ENCODE measurements at regions not wholly inside any gene's neighbourhood (a gene's known extent, or its start where the extent isn't known, plus 50 kb on each side); places are given as distances from the start of the nearest gene placed in this dataset.

DNA sequence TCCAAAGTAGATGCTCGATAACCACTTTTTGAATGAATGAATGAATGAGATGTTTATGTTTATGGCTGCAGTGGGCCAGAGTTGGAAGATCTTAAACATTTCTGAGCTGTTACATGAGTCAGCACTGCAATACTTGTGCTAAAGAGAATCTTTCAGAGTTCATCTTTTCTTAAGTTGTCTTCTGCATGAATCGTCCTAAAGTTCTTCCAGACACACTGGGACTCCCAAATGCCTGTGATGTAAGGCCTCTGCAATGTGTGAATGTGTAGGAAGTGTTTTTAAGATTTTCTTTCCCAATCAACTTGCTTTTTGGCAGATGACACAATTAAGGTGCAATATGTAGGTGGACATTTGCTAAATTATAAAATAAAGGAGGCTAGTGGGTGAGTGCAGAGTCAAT is 50.3 kb upstream of the TRIM9 start:
- DNase-seq (ENCODE audit: low spot score), result no peak
- in situ Hi-C loops (cut with HindIII; ENCODE audit: low sequenced_read_pairs), result no loop called here

DNA sequence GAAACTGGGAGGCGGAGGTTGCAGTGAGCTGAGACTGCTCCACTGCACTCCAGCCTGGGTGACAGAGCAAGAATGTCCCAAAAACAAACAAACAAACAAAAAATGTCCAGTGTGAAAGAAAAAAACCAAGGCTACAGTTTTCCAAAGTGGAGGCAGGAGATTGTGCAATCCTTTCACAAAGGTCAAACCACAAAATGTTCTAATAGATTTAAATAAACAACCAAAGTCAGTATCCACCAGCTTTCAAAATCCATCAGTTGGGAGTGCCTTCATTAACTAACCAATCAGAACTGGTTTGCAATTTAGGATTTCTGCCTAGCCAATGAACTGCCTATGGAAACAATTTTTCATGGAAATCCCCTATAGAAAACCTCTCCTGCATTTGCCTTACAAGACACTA is 52.3 kb upstream of the TRIM9 start:
- no peak for DNase-seq (ENCODE audit: low spot score)
- in situ Hi-C loops (cut with HindIII; ENCODE audit: low sequenced_read_pairs), result no loop called here

- in situ Hi-C loops (cut with HindIII; ENCODE audit: low sequenced_read_pairs), result no loop called here
- DNase-seq (ENCODE audit: low spot score), result no peak
Observed at GRCh38 chr14:51155326-51155725, 60.4 kb upstream of the TRIM9 start.

DNA sequence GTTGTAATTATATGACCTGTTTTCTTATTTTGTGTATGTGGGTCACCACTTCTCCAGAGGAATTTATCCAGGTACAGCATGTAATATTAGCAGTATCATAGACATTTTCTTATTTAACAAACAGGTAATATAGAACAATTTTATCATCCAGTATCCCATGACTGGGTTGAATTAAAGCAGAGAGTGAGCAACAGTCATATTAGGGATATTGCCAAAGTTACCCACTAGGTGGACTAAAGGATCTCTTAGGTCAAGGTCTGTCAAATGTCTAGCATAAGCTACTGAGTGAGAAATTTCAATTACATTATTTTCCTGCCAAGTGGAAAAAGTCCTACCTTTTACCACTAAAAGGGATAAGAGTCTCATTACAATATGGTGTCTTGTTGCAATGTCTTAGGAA is 62.1 kb upstream of the TRIM9 start:
- no peak for DNase-seq (ENCODE audit: low spot score)
- in situ Hi-C loops (cut with HindIII; ENCODE audit: low sequenced_read_pairs), result no loop called here

- in situ Hi-C loops (cut with HindIII; ENCODE audit: low sequenced_read_pairs), result no loop called here
- DNase-seq (ENCODE audit: low spot score), result no peak
Observed at GRCh38 chr14:51160871-51161270, 66.0 kb upstream of the TRIM9 start.

DNA sequence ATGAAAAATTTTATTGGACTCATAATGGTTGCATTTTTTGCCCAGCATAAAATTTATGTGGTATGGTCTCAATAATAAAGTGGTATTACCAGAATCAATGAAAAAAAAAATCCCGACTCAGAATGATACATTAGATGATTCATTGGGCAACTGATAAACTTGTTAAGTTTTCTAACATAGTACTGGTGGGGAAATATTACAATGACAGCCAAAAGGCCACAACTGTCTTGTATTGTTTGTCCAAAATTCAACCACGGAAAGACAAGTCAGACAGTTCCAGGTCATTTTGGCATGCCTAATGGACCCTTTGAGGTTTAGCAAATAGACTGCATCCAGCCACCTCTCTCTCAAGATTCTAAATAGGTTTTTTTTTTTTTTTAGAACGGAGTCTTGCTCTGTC is 70.5 kb upstream of the TRIM9 start:
- in situ Hi-C loops (cut with HindIII; ENCODE audit: low sequenced_read_pairs), result no loop called here
- no peak for DNase-seq (ENCODE audit: low spot score)

DNA sequence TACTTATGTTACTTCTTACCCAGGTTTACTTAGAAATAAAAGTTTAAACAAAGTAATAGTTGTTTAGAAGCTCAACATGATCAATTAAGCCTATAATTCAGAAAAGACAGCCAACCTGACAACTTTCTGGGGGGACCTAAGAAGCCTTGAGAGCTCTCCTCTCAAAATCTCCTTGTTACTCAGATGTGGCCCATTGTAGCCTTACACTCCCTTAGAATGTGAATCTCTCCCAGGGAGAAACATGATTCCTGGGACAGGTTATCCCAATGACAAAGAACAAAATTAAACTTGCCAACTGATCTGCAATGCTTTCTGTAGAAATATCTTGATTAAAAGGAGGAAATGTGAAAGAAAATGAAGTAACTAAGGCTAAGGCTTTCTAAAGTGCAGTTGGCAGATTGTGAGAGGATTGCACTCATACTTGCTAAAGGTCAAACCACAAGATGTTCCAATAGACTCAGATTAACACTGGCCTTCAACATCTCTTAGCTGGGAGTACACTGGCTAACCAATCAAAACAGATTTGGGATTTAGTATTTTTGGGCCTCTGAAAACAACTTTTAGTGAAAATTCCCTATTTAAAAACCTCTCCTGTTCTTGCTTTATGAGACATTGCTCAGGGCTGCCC is 72.3 kb upstream of the TMX1 start:
- in situ Hi-C loops (cut with HindIII; ENCODE audit: low sequenced_read_pairs), result no loop called here

GRCh38 chr14:51168215-51168613 is 71.8 kb upstream of the TMX1 start:
- no peak for DNase-seq (ENCODE audit: low spot score)
- in situ Hi-C loops (cut with HindIII; ENCODE audit: low sequenced_read_pairs), result no loop called here

More for the DNA sequence above, 72.3 kb upstream of the TMX1 start:
- DNase-seq (ENCODE audit: low spot score), result no peak

- DNase-seq (ENCODE audit: low spot score), result no peak
- in situ Hi-C loops (cut with HindIII; ENCODE audit: low sequenced_read_pairs), result no loop called here
Observed at GRCh38 chr14:51173863-51174262, 66.2 kb upstream of the TMX1 start.

- in situ Hi-C loops (cut with HindIII; ENCODE audit: low sequenced_read_pairs), result no loop called here
- DNase-seq (ENCODE audit: low spot score), result no peak
Observed at GRCh38 chr14:51176839-51177238, 63.2 kb upstream of the TMX1 start.

DNA sequence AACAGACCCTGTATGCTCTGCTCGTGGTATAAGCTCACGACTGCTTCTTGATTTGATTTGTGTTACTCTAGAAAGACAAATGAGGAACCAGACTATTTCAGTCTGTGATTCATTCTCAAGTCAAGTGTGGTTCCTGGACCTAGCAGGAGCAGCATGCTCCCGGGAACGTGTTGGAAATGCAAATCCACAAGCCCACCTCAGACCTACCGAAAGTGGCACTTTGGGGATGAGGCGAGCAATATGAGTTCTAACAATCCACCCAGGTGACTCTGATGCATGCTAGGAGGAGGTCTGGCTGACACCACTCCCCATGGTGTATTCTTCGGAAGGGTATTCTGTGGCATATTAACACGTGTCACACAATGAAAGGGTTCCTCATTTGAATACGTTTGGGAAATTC is 59.5 kb upstream of the TMX1 start:
- in situ Hi-C loops (cut with HindIII; ENCODE audit: low sequenced_read_pairs), result no loop called here
- DNase-seq (ENCODE audit: low spot score), result no peak

DNA sequence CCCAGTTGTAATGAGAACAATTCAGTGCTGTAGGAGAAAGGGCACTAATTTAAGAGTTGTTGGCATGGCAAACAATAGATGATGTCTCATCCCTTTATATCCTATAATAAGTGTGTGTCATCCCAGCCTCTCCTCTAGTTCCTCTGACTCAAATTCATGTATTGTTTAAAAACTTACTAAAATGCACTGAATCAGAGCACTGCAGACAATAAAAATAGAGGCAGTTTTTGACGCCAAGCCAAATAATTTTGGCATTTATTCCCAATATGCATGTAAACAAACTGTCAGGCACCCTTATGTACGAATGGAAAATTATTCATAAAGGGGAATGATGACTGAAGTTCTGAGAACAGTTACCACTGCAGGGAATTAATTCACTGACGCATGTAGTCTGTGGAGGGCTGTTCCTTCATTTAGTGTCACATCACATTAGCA is 57.9 kb upstream of the TMX1 start:
- in situ Hi-C loops (cut with HindIII; ENCODE audit: low sequenced_read_pairs), result no loop called here
- DNase-seq (ENCODE audit: low spot score), result peak; percentile 32

DNA sequence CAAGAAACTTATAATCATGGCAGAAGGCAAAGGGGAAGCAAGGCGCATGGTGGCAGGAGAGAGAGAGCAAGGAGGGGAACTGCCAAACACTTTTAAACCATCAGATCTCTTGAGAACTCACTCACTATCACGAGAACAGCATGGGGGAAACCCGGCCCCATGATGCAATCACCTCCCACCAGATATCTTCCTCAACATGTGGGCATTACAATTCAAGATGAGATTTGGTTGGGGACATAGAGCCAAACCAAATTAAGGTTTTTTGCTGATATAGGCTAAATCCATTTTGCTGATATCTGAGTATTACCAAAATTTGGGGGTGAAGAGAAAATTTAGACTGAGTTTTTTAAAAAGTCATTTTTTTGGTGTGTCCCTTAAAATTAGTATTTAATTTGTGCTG is 54.9 kb upstream of the TMX1 start:
- in situ Hi-C loops (cut with HindIII; ENCODE audit: low sequenced_read_pairs), result no loop called here
- no peak for DNase-seq (ENCODE audit: low spot score)

DNA sequence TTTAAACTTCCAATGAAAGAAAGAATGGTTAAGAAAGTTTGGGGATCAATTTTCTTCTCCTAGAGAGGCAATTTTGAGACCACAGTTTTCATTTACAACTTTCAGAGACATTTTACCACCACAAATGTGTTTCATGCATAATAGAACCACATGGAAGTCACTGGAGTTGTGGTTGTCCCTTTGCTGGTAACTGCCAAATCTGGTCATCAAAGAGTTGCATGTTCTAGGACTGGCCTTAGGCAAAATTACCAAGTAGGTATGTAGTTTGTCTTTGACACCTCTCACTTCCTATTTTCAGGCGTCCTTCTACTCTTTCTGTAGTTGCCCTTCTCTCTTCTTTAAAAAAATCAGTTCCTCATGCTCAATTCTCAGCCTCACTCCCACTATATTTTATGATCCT is 54.3 kb upstream of the TMX1 start:
- in situ Hi-C loops (cut with HindIII; ENCODE audit: low sequenced_read_pairs), result no loop called here

GRCh38 chr14:51188566-51189185 is 51.4 kb upstream of the TMX1 start:
- in situ Hi-C loops (cut with HindIII; ENCODE audit: low sequenced_read_pairs), result no loop called here
- peak; percentile 61 for DNase-seq (ENCODE audit: low spot score)

More for the DNA sequence above, 54.3 kb upstream of the TMX1 start:
- DNase-seq (ENCODE audit: low spot score), result no peak

- in situ Hi-C loops (cut with HindIII; ENCODE audit: low sequenced_read_pairs), result no loop called here
- no peak for DNase-seq (ENCODE audit: low spot score)
Observed at GRCh38 chr14:51189600-51190376, 50.3 kb upstream of the TMX1 start.

Measured in G401 (cell line).